GM23248 (cell line): ENCODE measurements at regions not wholly inside any gene's neighbourhood (a gene's known extent, or its start where the extent isn't known, plus 50 kb on each side); places are given as distances from the start of the nearest gene placed in this dataset.

ENCODE experiments used
- EZH2 ChIP-seq: fragments of 200-600 bp; sonication (generic); IDR thresholded peaks from 2 replicates; pipeline ENCODE4 v1.6.1; 2018; ENCODE audit warnings: antibody characterized with exemption, mild to moderate bottlenecking; ENCODE audit not compliant: insufficient read depth, poor library complexity, severe bottlenecking
- EZH2phosphoT487 ChIP-seq: fragments of 200-600 bp; sonication (generic); IDR thresholded peaks from 2 replicates; pipeline ENCODE4 v1.6.1; 2018; ENCODE audit warnings: antibody characterized with exemption, moderate library complexity, mild to moderate bottlenecking, low read depth; ENCODE audit not compliant: insufficient read depth

DNA sequence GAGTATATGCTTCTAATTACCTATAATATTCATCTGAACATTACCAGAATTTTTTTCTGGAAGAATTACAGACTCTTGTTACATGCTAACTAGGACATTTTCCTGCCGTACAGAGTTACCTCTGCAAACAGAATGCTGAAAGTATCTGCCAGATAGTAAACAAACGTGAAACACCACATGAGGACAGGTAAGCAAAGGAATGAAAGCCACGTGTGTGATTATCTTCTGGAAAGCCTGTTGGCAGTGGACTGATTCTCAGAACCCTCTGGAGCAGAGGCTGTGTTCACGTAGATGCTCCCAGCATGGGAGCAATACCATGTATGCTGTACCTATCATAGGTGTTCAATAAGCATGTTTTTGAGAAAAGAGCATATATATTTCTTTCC lies 472.6 kb downstream of the ENC1 start:
- TF ChIP-seq EZH2 (no peak), EZH2phosphoT487 (no peak)
